ENCODE measurements at regions not wholly inside any gene's neighbourhood (a gene's known extent, or its start where the extent isn't known, plus 50 kb on each side); places are given as distances from the start of the nearest gene placed in this dataset.
A peak's percentile ranks its signal among the peaks of the same experiment; 100 is the strongest.

DNA sequence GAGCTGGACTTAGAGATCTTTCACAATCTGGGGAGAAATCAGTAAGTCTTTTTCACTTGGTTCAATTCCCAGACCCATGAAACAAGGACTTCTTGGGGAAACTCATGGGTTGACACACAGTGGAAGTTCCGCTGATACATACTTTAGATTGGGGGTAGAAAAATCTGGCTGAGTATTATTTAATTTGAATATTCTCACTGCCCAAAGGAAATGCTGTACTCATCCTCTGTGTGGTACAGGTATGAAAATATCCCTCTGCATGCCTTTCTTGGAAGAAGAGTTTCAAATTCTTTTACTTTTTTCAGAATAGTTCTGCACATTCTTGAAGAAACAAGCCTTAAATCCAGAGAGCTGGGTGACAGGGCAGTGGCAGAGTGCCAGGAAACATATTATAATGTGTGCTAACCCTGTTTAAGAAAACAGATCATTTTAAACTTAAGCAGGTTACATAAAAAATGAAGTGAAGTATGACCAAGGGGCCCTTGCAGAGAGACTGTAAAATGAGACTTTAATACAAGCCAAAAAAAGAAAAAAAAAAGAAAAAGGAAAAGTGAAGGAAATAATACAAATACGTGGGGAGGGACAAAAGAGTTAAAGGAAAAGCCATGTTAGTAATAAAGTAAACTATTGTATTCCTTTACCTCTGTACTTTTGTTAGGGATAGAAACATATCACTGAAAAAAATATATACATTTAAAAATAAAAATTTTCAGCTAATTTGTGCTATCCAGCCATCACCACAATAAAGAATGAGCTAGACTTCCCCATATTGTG, 173.4 kb upstream of the NR3C1 start:
- peak overlapping the region; percentile 61 for H3K4me3 Mint-ChIP-seq
- no peak for TF ChIP-seq CTCF (conservative IDR thresholded peaks at IDR 0.05)
- H3K9me3 Mint-ChIP-seq, result peaks cover 10% of the 10 kb centered on the region
- no peaks in the 10 kb centered on the region for H3K36me3 Mint-ChIP-seq
- H3K27ac Mint-ChIP-seq, result peak overlapping the region; percentile 35
- no peak for DNase-seq (ENCODE audit: extremely low spot score, unreplicated experiment)
- H3K4me1 Mint-ChIP-seq (ENCODE audit: unreplicated experiment), result peaks cover 18% of the 10 kb centered on the region
- H3K27me3 Mint-ChIP-seq, result no peaks in the 10 kb centered on the region

GRCh38 chr5:143575286-143575685, 171.8 kb upstream of the NR3C1 start:
- Mint-ChIP-seq H3K4me3 (no peak overlapping the region), H3K27me3 (no peaks in the 10 kb centered on the region), H3K27ac (no peak overlapping the region), H3K4me1 (ENCODE audit: unreplicated experiment) (peaks cover 20% of the 10 kb centered on the region), H3K9me3 (peaks cover 10% of the 10 kb centered on the region), H3K36me3 (no peaks in the 10 kb centered on the region)
- no peak for DNase-seq (ENCODE audit: extremely low spot score, unreplicated experiment)
- no peak for TF ChIP-seq CTCF (conservative IDR thresholded peaks at IDR 0.05)

DNA sequence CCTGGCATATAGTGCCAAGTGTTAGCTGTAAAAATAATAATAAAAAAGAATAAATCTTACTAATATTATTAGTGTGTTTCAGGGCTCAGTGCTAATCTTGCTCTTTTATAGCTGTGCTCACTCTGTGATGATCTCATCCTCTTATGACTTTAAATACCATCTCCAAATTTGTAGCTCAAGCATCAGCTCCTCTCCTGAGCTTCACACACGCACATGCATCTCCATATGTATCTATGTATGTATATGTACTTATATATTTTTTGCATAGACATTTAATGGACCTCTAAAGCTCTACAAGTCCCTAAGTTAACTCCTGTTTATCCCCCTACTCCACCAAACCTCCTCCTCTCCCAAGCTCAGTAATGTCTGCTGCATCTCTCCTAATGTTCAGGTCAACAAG, 170.8 kb upstream of the NR3C1 start:
- no peak for DNase-seq (ENCODE audit: extremely low spot score, unreplicated experiment)
- Mint-ChIP-seq H3K27ac (no peak overlapping the region), H3K27me3 (no peaks in the 10 kb centered on the region), H3K9me3 (peaks cover 5% of the 10 kb centered on the region), H3K4me1 (ENCODE audit: unreplicated experiment) (peaks cover 20% of the 10 kb centered on the region), H3K4me3 (no peak overlapping the region), H3K36me3 (no peaks in the 10 kb centered on the region)
- no peak for TF ChIP-seq CTCF (conservative IDR thresholded peaks at IDR 0.05)

DNA sequence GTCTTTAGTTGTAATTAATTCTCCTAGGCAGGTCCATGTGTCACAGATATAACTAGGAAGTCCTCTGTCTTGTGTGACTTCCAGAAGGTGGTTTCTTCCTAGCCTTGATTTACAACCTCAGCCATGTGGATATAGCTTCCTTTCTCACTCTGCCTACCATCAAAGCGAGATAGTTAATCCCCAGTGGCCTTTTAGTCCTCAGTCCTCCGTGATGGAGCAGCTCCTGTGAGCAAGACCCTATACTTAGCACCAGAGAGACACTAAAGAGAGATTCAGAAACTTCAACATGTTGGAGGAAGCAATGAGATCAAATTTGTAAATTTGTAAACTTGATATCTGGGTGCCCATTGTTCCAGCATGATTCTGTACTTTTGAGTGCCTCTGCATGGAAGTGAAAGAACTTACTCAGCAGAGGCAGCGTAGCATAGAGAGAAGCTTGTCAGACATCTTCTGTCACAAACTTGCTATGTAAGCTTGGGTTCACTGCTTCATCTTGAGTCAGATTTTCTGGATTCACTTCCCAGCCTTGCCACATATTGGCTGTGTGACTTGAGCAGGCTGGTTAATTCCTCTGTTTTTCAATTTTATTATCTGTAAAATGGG, 170.2 kb upstream of the NR3C1 start:
- no peaks in the 10 kb centered on the region for H3K36me3 Mint-ChIP-seq
- no peak overlapping the region for H3K4me3 Mint-ChIP-seq
- H3K27me3 Mint-ChIP-seq, result no peaks in the 10 kb centered on the region
- H3K27ac Mint-ChIP-seq, result no peak overlapping the region
- peaks cover 20% of the 10 kb centered on the region for H3K4me1 Mint-ChIP-seq (ENCODE audit: unreplicated experiment)
- H3K9me3 Mint-ChIP-seq, result peaks cover 5% of the 10 kb centered on the region
- no peak for DNase-seq (ENCODE audit: extremely low spot score, unreplicated experiment)
- no peak for TF ChIP-seq CTCF (conservative IDR thresholded peaks at IDR 0.05)

GRCh38 chr5:143572671-143573070, 169.2 kb upstream of the NR3C1 start:
- H3K4me1 Mint-ChIP-seq (ENCODE audit: unreplicated experiment), result peaks cover 20% of the 10 kb centered on the region
- TF ChIP-seq CTCF (conservative IDR thresholded peaks at IDR 0.05), result no peak
- H3K36me3 Mint-ChIP-seq, result no peaks in the 10 kb centered on the region
- H3K27me3 Mint-ChIP-seq, result no peaks in the 10 kb centered on the region
- no peak for DNase-seq (ENCODE audit: extremely low spot score, unreplicated experiment)
- peaks cover 5% of the 10 kb centered on the region for H3K9me3 Mint-ChIP-seq
- H3K27ac Mint-ChIP-seq, result no peak overlapping the region
- no peak overlapping the region for H3K4me3 Mint-ChIP-seq

Measured in type B pancreatic cell (in vitro differentiated cells).